Naive thymus-derived CD4-positive, alpha-beta T cell (primary cell): ENCODE measurements at regions not wholly inside any gene's neighbourhood (a gene's known extent, or its start where the extent isn't known, plus 50 kb on each side); places are given as distances from the start of the nearest gene placed in this dataset.

Source experiments
- ATAC-seq: fragments of 150-1000 bp; cut with Tn5 transposase; 2 replicates; pipeline ENCODE4 v1.10.0; 2021; ENCODE audit warnings: mild to moderate bottlenecking, moderate library complexity
- CTCF ChIA-PET: fragments of 350-600 bp; sonication (Branson Sonifier 250); formaldehyde crosslinking; loops from one replicate; lab custom pipeline; 2021; ENCODE audit warnings: antibody characterized with exemption; lab: Charles Lee
- POLR2A ChIA-PET: fragments of 350-600 bp; sonication (Branson Sonifier 250); formaldehyde crosslinking; loops from one replicate; lab custom pipeline; 2021; ENCODE audit warnings: antibody characterized with exemption, inconsistent platforms; lab: Charles Lee
- DNase-seq, 9 donors: peaks; one replicate each; pipeline versions ENCODE4 v3.0.0 to v3.0.0-alpha.2; 2020 to 2022; ENCODE audit warnings: mixed read lengths in 1 of 9
- H3K27ac ChIP-seq: one replicate; pipeline ENCODE4 v1.7.0; 2013; ENCODE audit warnings: mild to moderate bottlenecking, low read depth, low read length, moderate library complexity
- H3K27me3 ChIP-seq, 2 donors: one replicate each; pipeline ENCODE4 v1.7.0; 2013; ENCODE audit warnings: low read length in 2 of 2, mild to moderate bottlenecking in 2 of 2, moderate library complexity in 2 of 2; ENCODE audit not compliant: control insufficient read depth in 2 of 2, insufficient read depth in 2 of 2
- H3K36me3 ChIP-seq, 3 experiments: 1 replicate in 2 of 3; 2 replicates in 1 of 3; pipeline ENCODE4 v1.7.0; 2013; ENCODE audit warnings: low read length in 3 of 3, mild to moderate bottlenecking in 3 of 3, moderate library complexity in 1 of 3; ENCODE audit not compliant: insufficient read depth in 3 of 3, control insufficient read depth in 2 of 3
- H3K4me1 ChIP-seq, 2 donors: one replicate each; pipeline ENCODE4 v1.7.0; 2013; ENCODE audit warnings: low read length in 2 of 2, mild to moderate bottlenecking in 2 of 2, moderate library complexity in 1 of 2; ENCODE audit not compliant: control insufficient read depth in 2 of 2, insufficient read depth in 2 of 2
- H3K4me3 ChIP-seq: 2 replicates; pipeline ENCODE4 v1.7.0; 2013; ENCODE audit warnings: mild to moderate bottlenecking, low read length
- H3K9me3 ChIP-seq, 3 experiments: 1 replicate in 2 of 3; 2 replicates in 1 of 3; pipeline ENCODE4 v1.7.0; 2013; ENCODE audit warnings: low read length in 3 of 3; ENCODE audit not compliant: control insufficient read depth in 2 of 3
- H3K27ac Mint-ChIP-seq, 9 donors: one replicate each; pipeline ENCODE4 v1.8.0; 2020 to 2022; ENCODE audit warnings: mixed read lengths in 9 of 9, mild to moderate bottlenecking in 8 of 9, moderate library complexity in 5 of 9, inconsistent platforms in 2 of 9
- H3K27me3 Mint-ChIP-seq, 5 donors: one replicate each; pipeline ENCODE4 v1.8.0; 2021 to 2022; ENCODE audit warnings: mixed read lengths in 5 of 5, mild to moderate bottlenecking in 1 of 5
- H3K36me3 Mint-ChIP-seq, 5 donors: one replicate each; pipeline ENCODE4 v1.8.0; 2020 to 2022; ENCODE audit warnings: mixed read lengths in 5 of 5, mild to moderate bottlenecking in 3 of 5, inconsistent platforms in 1 of 5
- H3K4me1 Mint-ChIP-seq, 7 donors: one replicate each; pipeline ENCODE4 v1.8.0; 2020 to 2022; ENCODE audit warnings: mixed read lengths in 7 of 7, mild to moderate bottlenecking in 3 of 7, inconsistent platforms in 1 of 7
- H3K4me3 Mint-ChIP-seq, 10 donors: one replicate each; pipeline ENCODE4 v1.8.0; 2020 to 2022; ENCODE audit warnings: mild to moderate bottlenecking in 10 of 10, mixed read lengths in 10 of 10, moderate library complexity in 6 of 10, inconsistent platforms in 2 of 10
- H3K9me3 Mint-ChIP-seq, 11 donors: one replicate each; pipeline ENCODE4 v1.8.0; 2020 to 2022; ENCODE audit warnings: mixed read lengths in 11 of 11, mild to moderate bottlenecking in 4 of 11, inconsistent platforms in 1 of 11, moderate library complexity in 1 of 11
- intact Hi-C, 2 donors: fragments of 100-400 bp; cut with micrococcal nuclease; formaldehyde crosslinking; loops; one replicate each; pipeline ENCODE4 v1.15.1; 2023

- intact Hi-C loops, result no loop called here
- Mint-ChIP-seq H3K4me1 (peaks cover 0 to 10% (median 5%) of the 10 kb centered on the region in 7 donors), H3K4me3 (no peak overlapping the region), H3K27me3 (peaks cover 56 to 64% (median 57%) of the 10 kb centered on the region in 5 donors), H3K27ac (no peak overlapping the region), H3K36me3 (no peaks in the 10 kb centered on the region), H3K9me3 (peaks cover 0 to 2% (median 0%) of the 10 kb centered on the region in 11 donors)
- ATAC-seq (no peak), DNase-seq (no peak)
- H3K27ac ChIP-seq, result no peak overlapping the region
- no peak overlapping the region for H3K4me3 ChIP-seq
- no peaks in the 10 kb centered on the region for H3K36me3 ChIP-seq
- ChIA-PET CTCF (interaction anchor here (0.6 kb wide), 1 partner anchor 110 kb away, joined by 3 read pairs; no protein-coding TSS in a partner anchor), POLR2A (no interaction called here)
- no peaks in the 10 kb centered on the region for H3K9me3 ChIP-seq
- no peaks in the 10 kb centered on the region for H3K4me1 ChIP-seq
- no peaks in the 10 kb centered on the region for H3K27me3 ChIP-seq
These were observed 1001.9 kb upstream of the NR2F2 start for GRCh38 chr15:95328559-95328958.

GRCh38 chr15:95329362-95329761, 1001.1 kb upstream of the NR2F2 start:
- H3K9me3 Mint-ChIP-seq, result peaks cover 0 to 2% (median 0%) of the 10 kb centered on the region in 11 donors
- H3K27ac Mint-ChIP-seq, result no peak overlapping the region
- H3K9me3 ChIP-seq, result no peaks in the 10 kb centered on the region
- CTCF ChIA-PET, result interaction anchor here (0.6 kb wide), 1 partner anchor 109 kb away, joined by 3 read pairs; no protein-coding TSS in a partner anchor
- DNase-seq (no peak), ATAC-seq (no peak)
- peaks cover 48 to 56% (median 51%) of the 10 kb centered on the region in 5 donors for H3K27me3 Mint-ChIP-seq
- no peaks in the 10 kb centered on the region for H3K27me3 ChIP-seq
- H3K36me3 Mint-ChIP-seq, result no peaks in the 10 kb centered on the region
- H3K36me3 ChIP-seq, result no peaks in the 10 kb centered on the region
- H3K4me3 Mint-ChIP-seq, result no peak overlapping the region
- no peak overlapping the region for H3K4me3 ChIP-seq
- no peaks in the 10 kb centered on the region for H3K4me1 ChIP-seq
- intact Hi-C loops, result no loop called here
- H3K27ac ChIP-seq, result no peak overlapping the region
- POLR2A ChIA-PET, result no interaction called here
- peaks cover 0 to 10% (median 5%) of the 10 kb centered on the region in 7 donors for H3K4me1 Mint-ChIP-seq

GRCh38 chr15:95341686-95342085, 988.8 kb upstream of the NR2F2 start:
- Mint-ChIP-seq H3K36me3 (peaks cover 0 to 3% (median 0%) of the 10 kb centered on the region in 5 donors), H3K4me3 (no peak overlapping the region), H3K4me1 (no peaks in the 10 kb centered on the region), H3K9me3 (peaks cover 0 to 2% (median 0%) of the 10 kb centered on the region in 11 donors), H3K27me3 (peaks cover 2 to 45% (median 31%) of the 10 kb centered on the region in 5 donors), H3K27ac (no peak overlapping the region)
- Histone ChIP-seq H3K9me3 (no peaks in the 10 kb centered on the region), H3K27ac (no peak overlapping the region), H3K4me3 (no peak overlapping the region), H3K27me3 (no peaks in the 10 kb centered on the region), H3K36me3 (no peaks in the 10 kb centered on the region), H3K4me1 (no peaks in the 10 kb centered on the region)
- ChIA-PET CTCF (no interaction called here), POLR2A (no interaction called here)
- ATAC-seq (no peak), DNase-seq (no peak)
- intact Hi-C loops, result no loop called here

GRCh38 chr15:95345867-95346266, 984.6 kb upstream of the NR2F2 start:
- peaks cover 2 to 22% (median 19%) of the 10 kb centered on the region in 5 donors for H3K27me3 Mint-ChIP-seq
- POLR2A ChIA-PET, result no interaction called here

GRCh38 chr15:95346721-95347475, 983.6 kb upstream of the NR2F2 start:
- intact Hi-C loops, result no loop called here
- Histone ChIP-seq H3K4me3 (no peak overlapping the region), H3K36me3 (no peaks in the 10 kb centered on the region), H3K9me3 (no peaks in the 10 kb centered on the region), H3K4me1 (no peaks in the 10 kb centered on the region), H3K27ac (no peak overlapping the region), H3K27me3 (no peaks in the 10 kb centered on the region)
- ChIA-PET POLR2A (no interaction called here), CTCF (no interaction called here)
- peaks cover 0 to 3% (median 0%) of the 10 kb centered on the region in 5 donors for H3K36me3 Mint-ChIP-seq
- no peak for ATAC-seq
- no peak overlapping the region for H3K27ac Mint-ChIP-seq
- peaks cover 2 to 21% (median 17%) of the 10 kb centered on the region in 5 donors for H3K27me3 Mint-ChIP-seq
- DNase-seq, result no peak
- H3K4me1 Mint-ChIP-seq, result no peaks in the 10 kb centered on the region
- no peaks in the 10 kb centered on the region for H3K9me3 Mint-ChIP-seq
- H3K4me3 Mint-ChIP-seq, result no peak overlapping the region

More at GRCh38 chr15:95345867-95346266, 984.6 kb upstream of the NR2F2 start:
- H3K9me3 ChIP-seq, result no peaks in the 10 kb centered on the region
- Mint-ChIP-seq H3K9me3 (no peaks in the 10 kb centered on the region), H3K4me3 (no peak overlapping the region), H3K4me1 (no peaks in the 10 kb centered on the region), H3K27ac (no peak overlapping the region), H3K36me3 (peaks cover 0 to 3% (median 0%) of the 10 kb centered on the region in 5 donors)
- DNase-seq (no peak), ATAC-seq (no peak)
- CTCF ChIA-PET, result no interaction called here
- H3K27ac ChIP-seq, result no peak overlapping the region
- intact Hi-C loops, result no loop called here
- H3K4me3 ChIP-seq, result no peak overlapping the region
- no peaks in the 10 kb centered on the region for H3K27me3 ChIP-seq
- H3K36me3 ChIP-seq, result no peaks in the 10 kb centered on the region
- H3K4me1 ChIP-seq, result no peaks in the 10 kb centered on the region

- H3K9me3 Mint-ChIP-seq, result no peaks in the 10 kb centered on the region
- H3K27me3 Mint-ChIP-seq, result peaks cover 2 to 21% (median 9%) of the 10 kb centered on the region in 5 donors
- ATAC-seq, result no peak
- no peaks in the 10 kb centered on the region for H3K4me1 Mint-ChIP-seq
- no peak overlapping the region for H3K27ac Mint-ChIP-seq
- no peak overlapping the region for H3K27ac ChIP-seq
- no peak overlapping the region for H3K4me3 Mint-ChIP-seq
- H3K36me3 Mint-ChIP-seq, result peaks cover 0 to 3% (median 0%) of the 10 kb centered on the region in 5 donors
- no peak overlapping the region for H3K4me3 ChIP-seq
- H3K4me1 ChIP-seq, result no peaks in the 10 kb centered on the region
- no peaks in the 10 kb centered on the region for H3K36me3 ChIP-seq
- intact Hi-C loops, result no loop called here
- POLR2A ChIA-PET, result no interaction called here
- CTCF ChIA-PET, result no interaction called here
- no peak for DNase-seq
- H3K27me3 ChIP-seq, result no peaks in the 10 kb centered on the region
- H3K9me3 ChIP-seq, result no peaks in the 10 kb centered on the region
These were observed 982.7 kb upstream of the NR2F2 start for GRCh38 chr15:95347837-95348236.

- H3K27me3 Mint-ChIP-seq, result peaks cover 0 to 10% (median 4%) of the 10 kb centered on the region in 5 donors
- Histone ChIP-seq H3K27ac (no peak overlapping the region), H3K4me3 (no peak overlapping the region), H3K4me1 (no peaks in the 10 kb centered on the region), H3K36me3 (no peaks in the 10 kb centered on the region), H3K9me3 (no peaks in the 10 kb centered on the region), H3K27me3 (no peaks in the 10 kb centered on the region)
- H3K9me3 Mint-ChIP-seq, result peaks cover 0 to 2% (median 0%) of the 10 kb centered on the region in 11 donors
- ChIA-PET CTCF (no interaction called here), POLR2A (no interaction called here)
- H3K4me1 Mint-ChIP-seq, result no peaks in the 10 kb centered on the region
- no peaks in the 10 kb centered on the region for H3K36me3 Mint-ChIP-seq
- ATAC-seq, result no peak
- no peak for DNase-seq
- intact Hi-C loops, result no loop called here
- no peak overlapping the region for H3K4me3 Mint-ChIP-seq
- H3K27ac Mint-ChIP-seq, result no peak overlapping the region
These were observed 979.6 kb upstream of the NR2F2 start for GRCh38 chr15:95350908-95351307.
